Activated CD4-positive, alpha-beta T cell treated with anti-CD3 and anti-CD28 coated beads, Interleukin-2, amount 10 ng/mL, durations not matched to agents 7 days and 5 days (primary cell): ENCODE measurements at regions not wholly inside any gene's neighbourhood (a gene's known extent, or its start where the extent isn't known, plus 50 kb on each side); places are given as distances from the start of the nearest gene placed in this dataset.
"Not testable (repeated sequence)": the region's sequence is repeated elsewhere in the genome, so short reads cannot be mapped to it uniquely, and the experiment has no call there.

Source experiments
- CTCF ChIA-PET: fragments of 350-600 bp; sonication (Branson Sonifier 250); formaldehyde crosslinking; loops from one replicate; lab custom pipeline; 2021; ENCODE audit warnings: antibody characterized with exemption; lab: Charles Lee
- POLR2A ChIA-PET: fragments of 350-600 bp; sonication (Branson Sonifier 250); formaldehyde crosslinking; loops from one replicate; lab custom pipeline; 2021; ENCODE audit warnings: antibody characterized with exemption; lab: Charles Lee
- DNase-seq: peaks from one replicate; pipeline ENCODE4 v3.0.0-alpha.2; 2020
- H3K27ac Mint-ChIP-seq: one replicate; pipeline ENCODE4 v1.8.0; 2021; ENCODE audit warnings: mild to moderate bottlenecking, moderate library complexity, mixed read lengths
- H3K27me3 Mint-ChIP-seq: one replicate; pipeline ENCODE4 v1.8.0; 2021; ENCODE audit warnings: mixed read lengths
- H3K36me3 Mint-ChIP-seq: one replicate; pipeline ENCODE4 v1.8.0; 2021; ENCODE audit warnings: low read depth, mixed read lengths
- H3K4me1 Mint-ChIP-seq: one replicate; pipeline ENCODE4 v1.8.0; 2021; ENCODE audit warnings: mixed read lengths
- H3K4me3 Mint-ChIP-seq: one replicate; pipeline ENCODE4 v1.8.0; 2021; ENCODE audit warnings: mild to moderate bottlenecking, moderate library complexity, mixed read lengths
- H3K9me3 Mint-ChIP-seq: one replicate; pipeline ENCODE4 v1.8.0; 2021; ENCODE audit warnings: mixed read lengths

GRCh38 chr15:21735368-21735767 lies 142.2 kb downstream of the POTEB start:
- H3K4me3 Mint-ChIP-seq, POLR2A ChIA-PET, DNase-seq, CTCF ChIA-PET, H3K36me3 Mint-ChIP-seq, H3K4me1 Mint-ChIP-seq, H3K9me3 Mint-ChIP-seq, H3K27me3 Mint-ChIP-seq, H3K27ac Mint-ChIP-seq: not testable (repeated sequence)

- CTCF ChIA-PET, H3K4me1 Mint-ChIP-seq, H3K36me3 Mint-ChIP-seq, H3K27ac Mint-ChIP-seq, H3K27me3 Mint-ChIP-seq, H3K4me3 Mint-ChIP-seq, DNase-seq, POLR2A ChIA-PET, H3K9me3 Mint-ChIP-seq: not testable (repeated sequence)
Measured at GRCh38 chr15:21731496-21731895, 146.0 kb downstream of the POTEB start.

- POLR2A ChIA-PET, H3K27ac Mint-ChIP-seq, H3K9me3 Mint-ChIP-seq, H3K27me3 Mint-ChIP-seq, CTCF ChIA-PET, H3K4me1 Mint-ChIP-seq, H3K4me3 Mint-ChIP-seq, H3K36me3 Mint-ChIP-seq, DNase-seq: not testable (repeated sequence)
Measured at GRCh38 chr15:21730427-21731405, 146.8 kb downstream of the POTEB start.

- H3K4me3 Mint-ChIP-seq, CTCF ChIA-PET, H3K4me1 Mint-ChIP-seq, H3K27me3 Mint-ChIP-seq, POLR2A ChIA-PET, H3K27ac Mint-ChIP-seq, H3K9me3 Mint-ChIP-seq, DNase-seq, H3K36me3 Mint-ChIP-seq: not testable (repeated sequence)
Measured at GRCh38 chr15:21724988-21725387, 152.5 kb downstream of the POTEB start.

- H3K27ac Mint-ChIP-seq, H3K9me3 Mint-ChIP-seq, H3K4me3 Mint-ChIP-seq, H3K36me3 Mint-ChIP-seq, POLR2A ChIA-PET, DNase-seq, H3K27me3 Mint-ChIP-seq, H3K4me1 Mint-ChIP-seq, CTCF ChIA-PET: not testable (repeated sequence)
Measured at GRCh38 chr15:21721115-21721514, 156.4 kb downstream of the POTEB start.

GRCh38 chr15:21718779-21719178 lies 158.8 kb downstream of the POTEB start:
- H3K4me3 Mint-ChIP-seq, result not testable (repeated sequence)

GRCh38 chr15:21718108-21718507 lies 159.4 kb downstream of the POTEB start:
- POLR2A ChIA-PET, result not testable (repeated sequence)

More at GRCh38 chr15:21718779-21719178, 158.8 kb downstream of the POTEB start:
- H3K36me3 Mint-ChIP-seq, H3K27me3 Mint-ChIP-seq, DNase-seq, H3K27ac Mint-ChIP-seq, CTCF ChIA-PET, POLR2A ChIA-PET, H3K4me1 Mint-ChIP-seq, H3K9me3 Mint-ChIP-seq: not testable (repeated sequence)

GRCh38 chr15:21717661-21718060 lies 159.9 kb downstream of the POTEB start:
- H3K27me3 Mint-ChIP-seq, H3K27ac Mint-ChIP-seq, DNase-seq, H3K4me1 Mint-ChIP-seq, H3K9me3 Mint-ChIP-seq, POLR2A ChIA-PET, H3K36me3 Mint-ChIP-seq, CTCF ChIA-PET, H3K4me3 Mint-ChIP-seq: not testable (repeated sequence)

More at GRCh38 chr15:21718108-21718507, 159.4 kb downstream of the POTEB start:
- H3K27ac Mint-ChIP-seq, H3K36me3 Mint-ChIP-seq, H3K27me3 Mint-ChIP-seq, H3K4me1 Mint-ChIP-seq, H3K9me3 Mint-ChIP-seq, DNase-seq, CTCF ChIA-PET, H3K4me3 Mint-ChIP-seq: not testable (repeated sequence)

- H3K4me1 Mint-ChIP-seq, H3K36me3 Mint-ChIP-seq, H3K4me3 Mint-ChIP-seq, H3K27ac Mint-ChIP-seq, DNase-seq, H3K27me3 Mint-ChIP-seq, H3K9me3 Mint-ChIP-seq, POLR2A ChIA-PET, CTCF ChIA-PET: not testable (repeated sequence)
Measured at GRCh38 chr15:21705480-21705879, 172.1 kb downstream of the POTEB start.

GRCh38 chr15:21698620-21699019 lies 178.9 kb downstream of the POTEB start:
- H3K36me3 Mint-ChIP-seq, DNase-seq, H3K27me3 Mint-ChIP-seq, H3K9me3 Mint-ChIP-seq, H3K4me3 Mint-ChIP-seq, CTCF ChIA-PET, H3K4me1 Mint-ChIP-seq, POLR2A ChIA-PET, H3K27ac Mint-ChIP-seq: not testable (repeated sequence)

GRCh38 chr15:21695089-21695488 lies 182.4 kb downstream of the POTEB start:
- H3K9me3 Mint-ChIP-seq, H3K4me1 Mint-ChIP-seq, POLR2A ChIA-PET, H3K27me3 Mint-ChIP-seq, H3K4me3 Mint-ChIP-seq, H3K27ac Mint-ChIP-seq, H3K36me3 Mint-ChIP-seq, CTCF ChIA-PET, DNase-seq: not testable (repeated sequence)

- H3K27me3 Mint-ChIP-seq, H3K4me3 Mint-ChIP-seq, POLR2A ChIA-PET, DNase-seq, CTCF ChIA-PET, H3K4me1 Mint-ChIP-seq, H3K36me3 Mint-ChIP-seq, H3K9me3 Mint-ChIP-seq, H3K27ac Mint-ChIP-seq: not testable (repeated sequence)
Measured at GRCh38 chr15:21692471-21693102, 184.9 kb downstream of the POTEB start.

GRCh38 chr15:21656798-21657397 lies 216.6 kb upstream of the POTEB3 start:
- H3K27ac Mint-ChIP-seq, H3K36me3 Mint-ChIP-seq, H3K9me3 Mint-ChIP-seq, CTCF ChIA-PET, H3K4me1 Mint-ChIP-seq, H3K27me3 Mint-ChIP-seq, POLR2A ChIA-PET, H3K4me3 Mint-ChIP-seq, DNase-seq: not testable (repeated sequence)
